H54 (cell line): ENCODE measurements at regions not wholly inside any gene's neighbourhood (a gene's known extent, or its start where the extent isn't known, plus 50 kb on each side); places are given as distances from the start of the nearest gene placed in this dataset.
"Not testable (repeated sequence)": the region's sequence is repeated elsewhere in the genome, so short reads cannot be mapped to it uniquely, and the experiment has no call there.

Experiments used
- DNase-seq: peaks from one replicate; pipeline ENCODE4 v3.0.0; 2011; ENCODE audit warnings: low spot score, mixed read lengths; ENCODE audit not compliant: insufficient read length
- FAIRE-seq: peaks from 3 replicates; lab custom pipeline; 2011; peaks lifted over from hg19 to GRCh38; lab: Jason Lieb, UNC
- POLR2A ChIP-seq: IDR thresholded peaks from 2 replicates; pipeline ENCODE4 v1.6.1; 2011; ENCODE audit warnings: low read depth, mild to moderate bottlenecking, low read length

DNA sequence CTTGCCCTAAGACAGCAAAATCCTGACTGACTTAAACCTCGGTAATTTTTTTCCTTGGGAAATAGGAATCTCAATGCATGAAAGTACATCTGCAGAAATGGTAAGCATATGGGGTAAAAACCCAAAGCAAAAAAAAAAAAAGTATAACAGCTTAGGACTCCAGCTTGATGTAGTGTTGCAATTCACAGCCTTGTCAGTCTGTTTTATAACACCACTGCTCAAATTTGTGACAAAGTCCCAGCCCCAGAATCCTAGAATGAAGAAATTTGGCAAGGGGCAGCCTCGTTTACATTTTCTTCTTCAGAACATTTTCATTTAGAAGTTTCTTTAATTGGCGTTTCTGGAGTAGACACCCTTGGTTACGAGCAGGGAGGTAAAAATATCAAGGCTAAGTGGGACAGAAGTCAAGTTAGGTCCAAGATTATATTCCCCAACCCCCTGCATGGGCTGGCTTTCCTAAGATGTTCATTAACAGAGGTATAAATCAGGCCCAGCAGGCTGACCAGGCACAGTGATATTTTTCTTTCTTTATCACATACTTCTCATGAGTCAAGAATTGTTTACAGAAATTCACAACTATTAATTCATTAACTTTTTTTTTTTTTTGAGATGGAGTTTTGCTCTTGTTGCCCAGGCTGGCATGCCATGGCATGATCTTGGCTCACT, 424.0 kb downstream of the RMST start:
- FAIRE-seq (no peak), DNase-seq (no peak)
- TF ChIP-seq POLR2A = no peak

GRCh38 chr12:97897881-97898280, 435.3 kb downstream of the RMST start:
- DNase-seq, FAIRE-seq: not testable (repeated sequence)

- FAIRE-seq = no peak
- no peak for DNase-seq
- no peak for TF ChIP-seq POLR2A
These were observed 436.9 kb downstream of the RMST start for GRCh38 chr12:97899529-97899928.

GRCh38 chr12:97899956-97900355, 437.4 kb downstream of the RMST start:
- FAIRE-seq (no peak), DNase-seq (no peak)
- TF ChIP-seq POLR2A = no peak

GRCh38 chr12:97903356-97903755, 440.8 kb downstream of the RMST start:
- FAIRE-seq (no peak), DNase-seq (no peak)
- TF ChIP-seq POLR2A = no peak

DNA sequence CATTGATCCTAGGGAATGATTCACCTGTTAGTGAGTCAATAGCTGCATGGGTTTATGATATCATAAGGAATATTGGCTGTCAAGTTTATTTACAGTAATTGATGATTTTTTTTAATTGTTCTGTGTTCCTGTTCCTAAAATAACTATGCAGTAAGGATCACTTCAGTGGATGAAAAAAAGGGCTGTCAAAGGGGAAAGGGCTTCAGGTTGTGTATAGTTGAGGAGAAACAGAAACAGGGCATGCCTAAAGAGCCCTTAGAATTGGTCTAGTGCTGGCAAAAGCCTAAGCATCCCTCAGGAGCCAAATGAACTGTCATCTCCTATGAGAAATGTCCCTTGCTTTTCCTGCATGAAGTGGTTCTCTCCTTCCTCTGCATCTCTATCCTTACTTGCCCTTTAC, 444.9 kb downstream of the RMST start:
- DNase-seq (no peak), FAIRE-seq (no peak)
- TF ChIP-seq POLR2A = no peak

DNA sequence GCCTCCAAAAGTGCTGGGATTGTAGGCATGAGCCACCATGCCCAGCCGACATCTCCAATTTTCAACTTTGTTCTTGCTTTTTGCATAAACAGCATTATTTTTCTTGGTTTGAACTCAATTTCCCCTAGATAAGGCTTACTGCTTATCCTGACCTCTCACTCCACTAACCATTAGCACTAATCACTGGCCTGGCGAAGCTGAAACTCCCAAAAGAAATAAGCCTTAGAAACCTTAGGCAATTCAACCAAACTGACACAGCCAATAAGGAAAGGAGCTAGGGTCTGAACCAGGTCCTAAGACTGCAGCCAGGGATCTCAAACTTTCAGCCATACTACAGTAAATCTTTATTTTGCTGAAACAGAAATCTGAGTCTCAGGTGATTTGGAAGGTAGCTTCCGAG, 448.0 kb downstream of the RMST start:
- FAIRE-seq = no peak
- TF ChIP-seq POLR2A = no peak
- no peak for DNase-seq

- TF ChIP-seq POLR2A = no peak
- FAIRE-seq = no peak
These were observed 450.3 kb downstream of the RMST start for GRCh38 chr12:97912943-97913342.

GRCh38 chr12:97921979-97922722, 459.5 kb downstream of the RMST start:
- DNase-seq (no peak), FAIRE-seq (peak; percentile 93)
- TF ChIP-seq POLR2A = no peak

More at GRCh38 chr12:97912943-97913342, 450.3 kb downstream of the RMST start:
- no peak for DNase-seq

DNA sequence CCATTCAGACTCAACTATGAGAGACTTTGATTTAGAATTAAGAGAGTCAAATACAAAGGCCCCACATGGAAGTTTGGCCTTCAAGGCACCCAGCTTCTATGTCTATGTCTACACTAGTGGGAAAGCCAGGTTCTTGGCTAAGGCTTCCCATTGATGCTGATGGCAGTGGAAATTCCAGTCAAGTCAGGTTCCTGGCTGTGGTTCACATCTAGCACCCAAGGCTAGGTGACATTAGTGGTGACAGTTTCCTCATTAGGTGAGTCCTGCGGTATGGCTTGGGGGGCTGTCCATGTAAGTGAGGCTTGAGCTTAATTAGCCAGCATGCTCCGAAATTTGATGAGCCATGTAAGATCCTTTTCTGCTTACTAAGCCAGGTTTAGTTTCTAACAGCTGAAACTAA, 460.9 kb downstream of the RMST start:
- no peak for DNase-seq
- no peak for FAIRE-seq
- no peak for TF ChIP-seq POLR2A

GRCh38 chr12:97924122-97924521, 461.5 kb downstream of the RMST start:
- TF ChIP-seq POLR2A = no peak
- no peak for DNase-seq
- FAIRE-seq = no peak

DNA sequence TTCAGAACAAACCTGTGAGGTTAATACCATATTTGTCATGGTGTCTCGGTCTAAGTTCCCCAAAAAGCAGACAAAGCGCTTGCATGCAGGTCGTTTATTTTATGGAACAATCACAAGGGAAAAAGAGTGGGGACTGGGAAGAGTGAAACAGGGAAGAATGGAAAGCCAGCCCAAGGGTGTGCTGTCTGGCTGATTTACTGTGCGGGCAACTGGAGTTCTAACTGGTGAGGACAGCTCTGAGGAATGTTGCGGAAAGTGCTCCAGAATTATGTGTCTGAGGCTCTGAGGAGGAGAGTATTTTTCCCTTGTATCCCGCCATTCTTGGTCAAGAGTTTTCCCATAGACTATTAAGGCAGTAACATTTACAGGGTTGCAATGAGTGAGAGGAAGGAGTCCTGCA, 465.4 kb downstream of the RMST start:
- no peak for TF ChIP-seq POLR2A
- FAIRE-seq (no peak), DNase-seq (no peak)

DNA sequence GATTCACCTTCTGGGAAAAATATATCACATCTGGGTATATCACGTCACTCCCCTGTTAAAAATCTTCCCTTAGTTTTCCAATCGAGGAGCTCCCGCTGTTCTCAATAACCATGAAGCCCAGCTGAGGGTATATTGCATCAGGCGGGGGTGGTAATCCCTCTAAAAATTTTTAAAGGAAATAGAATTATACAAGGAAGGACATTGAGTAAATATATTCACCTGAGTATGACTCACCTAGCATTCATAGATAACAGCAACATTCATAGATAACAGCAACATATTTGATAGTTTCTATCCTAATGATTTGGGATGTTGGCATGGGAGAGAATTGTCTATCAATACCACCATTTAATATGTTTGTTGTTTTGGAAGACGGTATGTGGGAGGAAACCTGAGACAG, 473.6 kb downstream of the RMST start:
- FAIRE-seq = no peak
- no peak for TF ChIP-seq POLR2A
- no peak for DNase-seq

GRCh38 chr12:97938031-97938430, 475.4 kb downstream of the RMST start:
- TF ChIP-seq POLR2A = no peak
- DNase-seq = no peak
- FAIRE-seq = no peak

DNA sequence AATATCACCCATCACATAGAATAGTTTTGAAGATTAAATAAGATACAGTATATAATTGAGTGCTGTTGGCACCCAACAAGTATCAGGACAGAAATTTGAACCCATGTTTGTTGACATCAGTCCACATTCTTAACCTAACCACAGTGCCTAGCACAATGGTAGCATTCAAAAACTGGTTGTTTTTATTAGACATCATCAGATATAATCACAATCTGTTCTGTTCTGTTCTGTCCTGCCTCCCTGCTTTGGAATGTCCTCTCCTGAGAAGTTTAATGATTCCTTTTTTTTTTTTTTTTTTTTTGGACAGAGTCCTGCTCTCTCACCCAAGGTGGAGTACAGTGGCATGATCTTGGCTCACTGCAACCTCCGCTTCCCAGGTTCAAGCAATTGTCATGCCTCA, 476.6 kb downstream of the RMST start:
- no peak for DNase-seq
- no peak for TF ChIP-seq POLR2A
- no peak for FAIRE-seq

DNA sequence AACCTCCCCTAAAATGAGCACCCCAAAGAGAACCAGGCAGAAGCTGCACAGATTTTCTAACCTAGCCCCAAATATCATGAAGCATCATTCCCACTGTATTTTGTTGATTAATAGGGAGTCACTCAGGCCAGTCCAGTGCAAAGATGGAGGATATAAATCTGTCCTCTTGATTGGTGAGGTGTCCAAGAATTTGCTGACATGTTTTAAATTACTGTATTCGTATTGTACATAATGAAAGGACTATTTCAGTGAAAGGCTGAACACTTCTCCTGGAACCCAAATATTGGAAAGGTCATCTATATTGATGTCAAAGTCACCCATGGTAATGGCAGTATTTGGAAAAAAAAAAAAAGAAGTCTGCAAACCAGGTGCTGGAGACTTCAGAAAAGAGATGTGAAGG, 477.5 kb downstream of the RMST start:
- no peak for TF ChIP-seq POLR2A
- no peak for FAIRE-seq
- no peak for DNase-seq
